ENCODE measurements at regions not wholly inside any gene's neighbourhood (a gene's known extent, or its start where the extent isn't known, plus 50 kb on each side); places are given as distances from the start of the nearest gene placed in this dataset.

GRCh38 chr13:106628936-106629659 lies 61.2 kb upstream of the ARGLU1 start:
- no peak overlapping the region for H3K4me3 ChIP-seq
- H3K27me3 ChIP-seq = peaks cover 0 to 14% (median 0%) of the 10 kb centered on the region in 4 donors
- H3K36me3 ChIP-seq = no peaks in the 10 kb centered on the region
- H3K4me1 ChIP-seq = no peaks in the 10 kb centered on the region
- H3K9me3 ChIP-seq = no peaks in the 10 kb centered on the region
- WGBS, 2 donors = 83 to 86% methylated on average over 2 of the region's 2 CpGs
- no peak for TF ChIP-seq CTCF (IDR thresholded peaks at IDR 0.05)
- TF ChIP-seq POLR2A (IDR thresholded peaks at IDR 0.05) = no peak
- no peak for DNase-seq
- no peak overlapping the region for H3K27ac ChIP-seq
- intact Hi-C loops (cut with DNase I) = no loop called here

- no peaks in the 10 kb centered on the region for H3K36me3 ChIP-seq
- peaks cover 0 to 33% (median 0%) of the 10 kb centered on the region in 4 donors for H3K27me3 ChIP-seq
- H3K27ac ChIP-seq = no peak overlapping the region
- no peaks in the 10 kb centered on the region for H3K4me1 ChIP-seq
- no peak overlapping the region for H3K4me3 ChIP-seq
- TF ChIP-seq CTCF (IDR thresholded peaks at IDR 0.05) = no peak
- TF ChIP-seq POLR2A (IDR thresholded peaks at IDR 0.05) = no peak
- H3K9me3 ChIP-seq = no peaks in the 10 kb centered on the region
- intact Hi-C loops (cut with DNase I) = no loop called here
- no peak for DNase-seq
Measured at GRCh38 chr13:106626473-106626872, 58.5 kb upstream of the ARGLU1 start.

- DNase-seq = no peak
- no peaks in the 10 kb centered on the region for H3K36me3 ChIP-seq
- TF ChIP-seq CTCF (IDR thresholded peaks at IDR 0.05) (no peak), POLR2A (IDR thresholded peaks at IDR 0.05) (no peak)
- H3K9me3 ChIP-seq = no peaks in the 10 kb centered on the region
- no peak overlapping the region for H3K27ac ChIP-seq
- no peak overlapping the region for H3K4me3 ChIP-seq
- intact Hi-C loops (cut with DNase I) = no loop called here
- WGBS, 2 donors = 71 to 72% methylated on average over 5 of the region's 5 CpGs
- peaks cover 0 to 41% (median 0%) of the 10 kb centered on the region in 4 donors for H3K27me3 ChIP-seq
- H3K4me1 ChIP-seq = no peaks in the 10 kb centered on the region
Measured at GRCh38 chr13:106625578-106625977, 57.6 kb upstream of the ARGLU1 start.

GRCh38 chr13:106623799-106624460 lies 56.0 kb upstream of the ARGLU1 start:
- no peak overlapping the region for H3K4me3 ChIP-seq
- peaks cover 0 to 6% (median 5%) of the 10 kb centered on the region in 3 donors for H3K4me1 ChIP-seq
- H3K36me3 ChIP-seq = no peaks in the 10 kb centered on the region
- intact Hi-C loops (cut with DNase I) = no loop called here
- WGBS, 2 donors = 76 to 80% methylated on average over 7 of the region's 7 CpGs
- H3K27me3 ChIP-seq = peaks cover 0 to 40% (median 0%) of the 10 kb centered on the region in 4 donors
- DNase-seq = no peak
- H3K9me3 ChIP-seq = no peaks in the 10 kb centered on the region
- no peak overlapping the region for H3K27ac ChIP-seq
- no peak for TF ChIP-seq POLR2A (IDR thresholded peaks at IDR 0.05)
- TF ChIP-seq CTCF (IDR thresholded peaks at IDR 0.05) = no peak

- intact Hi-C loops (cut with DNase I) = no loop called here
- peaks cover 0 to 16% (median 5%) of the 10 kb centered on the region in 3 donors for H3K4me1 ChIP-seq
- H3K9me3 ChIP-seq = no peaks in the 10 kb centered on the region
- no peak overlapping the region for H3K27ac ChIP-seq
- H3K27me3 ChIP-seq = peaks cover 0 to 53% (median 0%) of the 10 kb centered on the region in 4 donors
- DNase-seq = no peak
- no peaks in the 10 kb centered on the region for H3K36me3 ChIP-seq
- TF ChIP-seq POLR2A (IDR thresholded peaks at IDR 0.05) (no peak), CTCF (IDR thresholded peaks at IDR 0.05) (no peak)
- H3K4me3 ChIP-seq = no peak overlapping the region
- 40 to 60% methylated on average over 1 of the region's 1 CpG for WGBS, 2 donors
Measured at GRCh38 chr13:106621833-106622232, 53.9 kb upstream of the ARGLU1 start.
